Thyroid gland (tissue), 4 donors: ENCODE measurements at regions not wholly inside any gene's neighbourhood (a gene's known extent, or its start where the extent isn't known, plus 50 kb on each side); places are given as distances from the start of the nearest gene placed in this dataset.

Experiments
- POLR2A ChIP-seq, 2 donors: fragments of 450-650 bp; IDR thresholded peaks; one replicate each; pipeline ENCODE4 v1.6.1; 2017; ENCODE audit warnings: antibody characterized with exemption in 2 of 2, mild to moderate bottlenecking in 2 of 2, moderate library complexity in 1 of 2
- TF ChIP-seq, protein P1 (sequence below), 6 experiments: fragments of 200-600 bp in 3 of 6; fragments of 450-650 bp in 3 of 6; sonication (generic) in 3 of 6; IDR thresholded peaks; one replicate each; pipeline ENCODE4 v1.5.1; 2016 to 2019; ENCODE audit warnings: antibody characterized with exemption in 6 of 6, mild to moderate bottlenecking in 2 of 6, inconsistent platforms in 1 of 6, moderate library complexity in 1 of 6

DNA sequence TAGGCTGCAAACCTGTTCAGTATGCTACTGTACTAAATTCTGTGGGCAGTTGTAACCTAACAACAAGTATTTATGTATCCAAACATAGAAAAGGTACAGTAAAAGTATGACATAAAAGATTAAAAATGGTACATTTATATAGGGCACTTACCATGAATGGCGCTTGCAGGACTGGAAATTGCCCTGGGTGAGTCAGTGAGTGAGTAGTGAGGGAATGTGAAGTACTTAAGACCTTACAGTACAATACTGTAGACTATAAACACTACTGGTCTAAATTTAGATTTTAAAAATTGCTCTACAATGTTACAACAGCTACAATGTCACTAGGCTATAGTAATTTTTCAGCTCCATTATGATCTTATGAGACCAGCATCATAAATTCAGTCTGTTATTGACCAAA is 146.0 kb upstream of the GNAI1 start:
- no peak for TF ChIP-seq POLR2A (IDR thresholded peaks at IDR 0.05)
- TF ChIP-seq, protein P1, sequence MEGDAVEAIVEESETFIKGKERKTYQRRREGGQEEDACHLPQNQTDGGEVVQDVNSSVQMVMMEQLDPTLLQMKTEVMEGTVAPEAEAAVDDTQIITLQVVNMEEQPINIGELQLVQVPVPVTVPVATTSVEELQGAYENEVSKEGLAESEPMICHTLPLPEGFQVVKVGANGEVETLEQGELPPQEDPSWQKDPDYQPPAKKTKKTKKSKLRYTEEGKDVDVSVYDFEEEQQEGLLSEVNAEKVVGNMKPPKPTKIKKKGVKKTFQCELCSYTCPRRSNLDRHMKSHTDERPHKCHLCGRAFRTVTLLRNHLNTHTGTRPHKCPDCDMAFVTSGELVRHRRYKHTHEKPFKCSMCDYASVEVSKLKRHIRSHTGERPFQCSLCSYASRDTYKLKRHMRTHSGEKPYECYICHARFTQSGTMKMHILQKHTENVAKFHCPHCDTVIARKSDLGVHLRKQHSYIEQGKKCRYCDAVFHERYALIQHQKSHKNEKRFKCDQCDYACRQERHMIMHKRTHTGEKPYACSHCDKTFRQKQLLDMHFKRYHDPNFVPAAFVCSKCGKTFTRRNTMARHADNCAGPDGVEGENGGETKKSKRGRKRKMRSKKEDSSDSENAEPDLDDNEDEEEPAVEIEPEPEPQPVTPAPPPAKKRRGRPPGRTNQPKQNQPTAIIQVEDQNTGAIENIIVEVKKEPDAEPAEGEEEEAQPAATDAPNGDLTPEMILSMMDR (IDR thresholded peaks at IDR 0.05), result no peak
